ENCODE measurements at regions not wholly inside any gene's neighbourhood (a gene's known extent, or its start where the extent isn't known, plus 50 kb on each side); places are given as distances from the start of the nearest gene placed in this dataset.

DNA sequence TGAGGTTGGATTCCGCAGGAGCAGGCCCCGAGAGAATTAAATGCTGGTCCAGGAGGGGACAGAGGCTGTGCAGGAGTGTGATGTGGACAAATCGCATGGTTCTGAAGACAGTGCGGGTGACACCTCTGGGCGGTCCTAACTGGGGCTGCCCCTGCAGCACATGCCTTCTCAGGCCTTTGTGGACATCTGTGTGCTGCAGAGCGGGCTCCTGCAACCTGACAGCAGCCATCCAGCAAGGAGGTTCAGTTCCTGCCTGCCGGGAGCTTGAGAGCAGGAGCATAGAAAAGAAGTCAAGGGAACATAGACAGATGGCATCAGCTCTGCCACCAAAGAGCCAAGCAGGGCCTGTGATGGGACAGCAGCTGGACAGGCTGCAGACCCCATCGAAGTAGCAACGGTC is 135.9 kb upstream of the PPP2R2D start:
- no peak overlapping the region for H3K9ac ChIP-seq (ENCODE audit: insufficient read depth, low read depth, low read length)
- ChIA-PET CTCF (ENCODE audit: low intra/inter-chr PET ratio, low total read pairs) (no interaction called here), POLR2A (no interaction called here)
- no peaks in the 10 kb centered on the region for H3K36me3 ChIP-seq (replicated peaks in 1 of 2; ENCODE audit: control insufficient read depth in 1 of 2, insufficient read depth in 2 of 2, low read length in 2 of 2)
- no peak overlapping the region for H3K4me3 ChIP-seq (replicated peaks in 1 of 3; ENCODE audit: insufficient read depth in 1 of 3, low read depth in 2 of 3, low read length in 3 of 3)
- no TSS peak for BruUV-seq (replicated peaks)
- no peaks in the 10 kb centered on the region for H3K4me1 ChIP-seq (ENCODE audit: insufficient read depth, low read length)
- H3K9me3 ChIP-seq (ENCODE audit: low read length), result no peaks in the 10 kb centered on the region
- H3K79me2 ChIP-seq (ENCODE audit: insufficient read depth, low read length), result no peaks in the 10 kb centered on the region
- no peaks in the 10 kb centered on the region for H4K20me1 ChIP-seq (ENCODE audit: insufficient read depth, low read length)
- DNase-seq (ENCODE audit: low spot score), result no peak
- TF ChIP-seq FOXP1 (IDR thresholded peaks at IDR 0.05) (no peak), FOXP1 (CRISPR knock-in tag; IDR thresholded peaks at IDR 0.05) (no peak)
- WGBS (ENCODE audit: low lambda C conversion rate), result 26% methylated on average over 6 of the region's 9 CpGs
- no peak overlapping the region for H3K4me2 ChIP-seq (ENCODE audit: low read depth, low read length)
- H3K27me3 ChIP-seq (ENCODE audit: control insufficient read depth in 1 of 2, insufficient read depth in 2 of 2, low read length in 2 of 2), result peaks cover 3 to 22% of the 10 kb centered on the region in 2 experiments; a peak in 4 of 5 replicates
- no peak for ATAC-seq
- intact Hi-C loops (cut with micrococcal nuclease; ENCODE audit: unreplicated experiment), result no loop called here
- no peak overlapping the region for H3K27ac ChIP-seq (ENCODE audit: extremely low read length, insufficient read depth, low read length)
- in situ Hi-C loops (cut with HindIII; ENCODE audit: extremely low pct_ligation_motif_present, low pct_unique_long_range_greater_than_20kb), result no loop called here
- no peak overlapping the region for H2AFZ ChIP-seq (ENCODE audit: low read length)
- no peak for FAIRE-seq

DNA sequence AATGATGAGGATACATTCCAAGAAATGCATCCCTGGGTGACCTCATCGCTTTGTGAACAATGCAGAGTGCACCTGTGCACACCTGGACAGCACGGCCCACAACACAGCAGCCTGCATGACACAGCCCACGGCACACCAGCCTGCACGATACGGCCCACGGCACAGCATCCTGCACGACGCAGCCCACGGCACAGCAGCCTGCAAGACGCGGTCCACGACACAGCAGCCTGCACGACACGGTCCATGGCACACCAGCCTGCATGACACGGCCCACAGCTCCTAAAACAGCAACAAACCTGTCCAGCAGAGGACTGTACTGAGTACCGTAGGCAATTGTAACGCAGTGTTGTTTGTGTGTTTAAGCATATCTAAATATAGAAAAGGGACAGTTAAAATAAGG is 134.7 kb upstream of the PPP2R2D start:
- H2AFZ ChIP-seq (ENCODE audit: low read length), result no peak overlapping the region
- no TSS peak for BruUV-seq (replicated peaks)
- 48% methylated on average over 14 of the region's 17 CpGs for WGBS (ENCODE audit: low lambda C conversion rate)
- no peaks in the 10 kb centered on the region for H3K9me3 ChIP-seq (ENCODE audit: low read length)
- POLR2A ChIA-PET, result no interaction called here
- FAIRE-seq (no peak), ATAC-seq (no peak; the same call in 2 of the 3 replicates), DNase-seq (ENCODE audit: low spot score) (no peak)
- intact Hi-C loops (cut with micrococcal nuclease; ENCODE audit: unreplicated experiment) (no loop called here), in situ Hi-C loops (cut with HindIII; ENCODE audit: extremely low pct_ligation_motif_present, low pct_unique_long_range_greater_than_20kb) (no loop called here)
- H4K20me1 ChIP-seq (ENCODE audit: insufficient read depth, low read length), result no peaks in the 10 kb centered on the region
- H3K79me2 ChIP-seq (ENCODE audit: insufficient read depth, low read length), result no peaks in the 10 kb centered on the region
- H3K4me1 ChIP-seq (ENCODE audit: insufficient read depth, low read length), result no peaks in the 10 kb centered on the region
- H3K36me3 ChIP-seq (replicated peaks in 1 of 2; ENCODE audit: control insufficient read depth in 1 of 2, insufficient read depth in 2 of 2, low read length in 2 of 2), result no peaks in the 10 kb centered on the region
- peaks cover 3 to 16% of the 10 kb centered on the region in 2 experiments; a peak in 3 of 5 replicates for H3K27me3 ChIP-seq (ENCODE audit: control insufficient read depth in 1 of 2, insufficient read depth in 2 of 2, low read length in 2 of 2)
- TF ChIP-seq ZNF224 (CRISPR knock-in tag; IDR thresholded peaks at IDR 0.05), result no peak
- no peak overlapping the region for H3K9ac ChIP-seq (ENCODE audit: insufficient read depth, low read depth, low read length)
- H3K4me3 ChIP-seq (replicated peaks in 1 of 3; ENCODE audit: insufficient read depth in 1 of 3, low read depth in 2 of 3, low read length in 3 of 3), result no peak overlapping the region
- CTCF ChIA-PET (ENCODE audit: low intra/inter-chr PET ratio, low total read pairs), result no interaction called here
- H3K27ac ChIP-seq (ENCODE audit: extremely low read length, insufficient read depth, low read length), result no peak overlapping the region
- H3K4me2 ChIP-seq (ENCODE audit: low read depth, low read length), result no peak overlapping the region

DNA sequence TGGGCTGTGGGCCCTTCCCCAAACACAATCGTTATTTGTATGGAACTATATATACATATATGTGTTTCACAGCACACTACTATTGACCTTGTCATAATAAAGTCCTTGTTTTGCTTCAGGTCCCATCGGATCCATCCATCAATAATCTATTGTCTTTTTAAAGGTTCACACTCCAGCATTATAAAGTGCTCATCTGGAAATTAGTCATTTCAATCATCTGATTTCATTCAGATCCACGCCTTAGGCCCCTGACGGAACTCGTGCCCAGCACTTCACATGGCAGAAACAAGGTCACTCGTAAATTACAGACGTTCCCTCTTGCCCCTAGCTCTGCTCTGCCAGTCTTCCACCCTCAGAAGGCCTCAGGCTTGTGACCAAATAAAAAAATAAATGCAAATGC is 133.1 kb upstream of the PPP2R2D start:
- Histone ChIP-seq H2AFZ (ENCODE audit: low read length) (no peak overlapping the region), H3K27me3 (ENCODE audit: control insufficient read depth in 1 of 2, insufficient read depth in 2 of 2, low read length in 2 of 2) (peaks cover 3 to 25% of the 10 kb centered on the region in 2 experiments; a peak in 4 of 5 replicates), H3K36me3 (replicated peaks in 1 of 2; ENCODE audit: control insufficient read depth in 1 of 2, insufficient read depth in 2 of 2, low read length in 2 of 2) (no peaks in the 10 kb centered on the region), H4K20me1 (ENCODE audit: insufficient read depth, low read length) (no peaks in the 10 kb centered on the region), H3K79me2 (ENCODE audit: insufficient read depth, low read length) (no peaks in the 10 kb centered on the region), H3K4me2 (ENCODE audit: low read depth, low read length) (no peak overlapping the region), H3K9ac (ENCODE audit: insufficient read depth, low read depth, low read length) (no peak overlapping the region), H3K9me3 (ENCODE audit: low read length) (no peaks in the 10 kb centered on the region), H3K4me1 (ENCODE audit: insufficient read depth, low read length) (no peaks in the 10 kb centered on the region), H3K27ac (ENCODE audit: extremely low read length, insufficient read depth, low read length) (no peak overlapping the region), H3K4me3 (replicated peaks in 1 of 3; ENCODE audit: insufficient read depth in 1 of 3, low read depth in 2 of 3, low read length in 3 of 3) (no peak overlapping the region)
- in situ Hi-C loops (cut with HindIII; ENCODE audit: extremely low pct_ligation_motif_present, low pct_unique_long_range_greater_than_20kb), result no loop called here
- DNase-seq (ENCODE audit: low spot score) (no peak), FAIRE-seq (no peak), ATAC-seq (no peak)
- intact Hi-C loops (cut with micrococcal nuclease; ENCODE audit: unreplicated experiment), result no loop called here
- no TSS peak for BruUV-seq (replicated peaks)
- ChIA-PET CTCF (ENCODE audit: low intra/inter-chr PET ratio, low total read pairs) (no interaction called here), POLR2A (no interaction called here)
- 20% methylated on average over 7 of the region's 7 CpGs for WGBS (ENCODE audit: low lambda C conversion rate)
- TF ChIP-seq CAMTA2 (CRISPR knock-in tag; IDR thresholded peaks at IDR 0.05; ENCODE audit: borderline replicate concordance) (no peak), PHF5A (CRISPR knock-in tag; IDR thresholded peaks at IDR 0.05; ENCODE audit: low read depth, unreplicated experiment) (no peak), HMG20A (CRISPR knock-in tag; IDR thresholded peaks at IDR 0.05; ENCODE audit: borderline replicate concordance) (no peak), ZNF761 (CRISPR knock-in tag; conservative IDR thresholded peaks at IDR 0.05) (no peak), SCMH1 (CRISPR knock-in tag; IDR thresholded peaks at IDR 0.05; ENCODE audit: borderline replicate concordance) (no peak), CC2D1A (CRISPR knock-in tag; IDR thresholded peaks at IDR 0.05) (no peak)
- TF ChIP-seq, protein P1, sequence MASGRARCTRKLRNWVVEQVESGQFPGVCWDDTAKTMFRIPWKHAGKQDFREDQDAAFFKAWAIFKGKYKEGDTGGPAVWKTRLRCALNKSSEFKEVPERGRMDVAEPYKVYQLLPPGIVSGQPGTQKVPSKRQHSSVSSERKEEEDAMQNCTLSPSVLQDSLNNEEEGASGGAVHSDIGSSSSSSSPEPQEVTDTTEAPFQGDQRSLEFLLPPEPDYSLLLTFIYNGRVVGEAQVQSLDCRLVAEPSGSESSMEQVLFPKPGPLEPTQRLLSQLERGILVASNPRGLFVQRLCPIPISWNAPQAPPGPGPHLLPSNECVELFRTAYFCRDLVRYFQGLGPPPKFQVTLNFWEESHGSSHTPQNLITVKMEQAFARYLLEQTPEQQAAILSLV (CRISPR knock-in tag; IDR thresholded peaks at IDR 0.05; ENCODE audit: borderline replicate concordance), result no peak
- TF ChIP-seq, protein P2, sequence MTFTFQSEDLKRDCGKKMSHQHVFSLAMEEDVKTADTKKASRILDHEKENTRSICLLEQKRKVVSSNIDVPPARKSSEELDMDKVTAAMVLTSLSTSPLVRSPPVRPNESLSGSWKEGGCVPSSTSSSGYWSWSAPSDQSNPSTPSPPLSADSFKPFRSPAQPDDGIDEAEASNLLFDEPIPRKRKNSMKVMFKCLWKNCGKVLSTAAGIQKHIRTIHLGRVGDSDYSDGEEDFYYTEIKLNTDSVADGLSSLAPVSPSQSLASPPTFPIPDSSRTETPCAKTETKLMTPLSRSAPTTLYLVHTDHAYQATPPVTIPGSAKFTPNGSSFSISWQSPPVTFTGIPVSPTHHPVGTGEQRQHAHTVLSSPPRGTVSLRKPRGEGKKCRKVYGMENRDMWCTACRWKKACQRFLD (CRISPR knock-in tag; IDR thresholded peaks at IDR 0.05; ENCODE audit: borderline replicate concordance), result no peak
